HG02610 (cell line): ENCODE measurements at regions not wholly inside any gene's neighbourhood (a gene's known extent, or its start where the extent isn't known, plus 50 kb on each side); places are given as distances from the start of the nearest gene placed in this dataset.

Experiments
- ATAC-seq: cut with Tn5 transposase; IDR thresholded peaks from one replicate; pipeline ENCODE4 v1.9.1; 2021; ENCODE audit warnings: mild to moderate bottlenecking, moderate library complexity; ENCODE audit not compliant: unreplicated experiment

- ATAC-seq, result no peak
Observed at GRCh38 chr11:115672412-115672811, 168.2 kb upstream of the CADM1 start.

GRCh38 chr11:115670538-115671205 lies 166.5 kb upstream of the CADM1 start:
- no peak for ATAC-seq

- no peak for ATAC-seq
Observed at GRCh38 chr11:115665958-115666357, 161.7 kb upstream of the CADM1 start.

DNA sequence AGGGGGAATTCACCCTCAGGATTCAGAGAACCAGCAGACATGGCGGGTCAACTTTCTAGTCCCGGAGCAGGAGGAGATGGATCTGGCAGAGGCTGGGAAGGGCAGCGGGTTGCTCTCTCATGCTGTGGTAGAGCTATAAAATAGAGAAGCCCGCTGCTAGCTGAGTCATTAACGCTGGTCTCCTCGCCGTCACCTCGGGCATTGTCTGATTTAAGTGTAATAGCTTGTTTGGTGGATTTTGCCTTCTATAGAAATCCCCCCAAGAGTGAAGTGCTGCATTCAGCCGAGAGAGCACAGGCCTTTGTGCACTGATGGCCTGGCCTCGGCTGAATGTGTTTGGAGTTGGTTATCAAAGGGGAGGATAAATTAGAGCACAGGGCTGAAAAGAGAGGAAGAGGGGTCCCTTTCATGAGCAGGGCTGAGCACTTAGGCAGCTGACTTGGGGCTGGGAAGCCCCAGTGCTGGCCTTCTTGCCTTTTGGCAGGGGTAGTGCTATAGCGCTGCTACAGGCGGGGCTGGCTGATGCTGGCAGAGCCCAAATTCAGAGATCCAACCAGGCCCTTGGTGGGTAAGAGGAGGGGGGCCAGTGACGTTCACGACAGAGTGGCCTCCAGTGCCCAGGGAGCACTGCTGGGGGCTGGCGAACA lies 161.1 kb upstream of the CADM1 start:
- ATAC-seq, result no peak

DNA sequence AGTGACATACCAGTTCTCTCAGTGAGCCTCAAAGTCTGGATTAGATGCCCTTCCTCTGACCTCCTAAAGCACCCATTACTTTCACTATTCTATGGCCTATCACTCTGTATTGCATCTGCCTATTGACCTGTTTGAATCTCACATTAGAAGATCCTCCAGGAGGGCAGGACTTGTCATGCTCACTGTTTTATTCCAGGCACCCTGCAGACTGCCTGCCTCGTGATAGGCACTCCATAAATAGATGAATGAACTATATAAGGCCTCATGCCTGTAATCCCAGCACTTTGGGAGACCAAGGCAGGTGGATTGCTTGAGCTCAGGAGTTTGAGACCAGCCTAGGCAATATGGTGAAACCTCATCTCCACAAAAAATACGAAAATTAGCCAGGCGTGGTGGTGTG lies 160.1 kb upstream of the CADM1 start:
- ATAC-seq, result no peak

DNA sequence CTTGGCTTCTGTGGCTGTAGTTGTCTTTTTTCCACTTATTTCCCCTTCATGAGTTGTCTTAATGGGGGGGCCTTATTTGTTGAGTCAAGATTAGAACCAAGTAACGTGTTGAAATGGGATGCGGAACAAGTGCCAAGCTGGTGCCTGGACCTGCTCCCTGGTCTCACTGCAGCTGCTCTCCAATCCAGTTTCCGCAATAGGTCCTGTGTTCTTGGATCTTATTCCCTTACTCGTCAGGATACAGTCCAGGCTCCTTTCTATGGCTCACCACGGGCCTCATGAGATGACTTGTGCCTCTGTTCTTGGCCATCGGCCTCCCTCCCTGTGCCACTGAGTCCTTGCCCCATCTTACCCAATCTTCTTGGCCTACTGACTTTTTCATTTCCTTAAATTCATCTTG lies 159.6 kb upstream of the CADM1 start:
- ATAC-seq, result no peak

- ATAC-seq, result no peak
Observed at GRCh38 chr11:115660030-115660805, 156.0 kb upstream of the CADM1 start.

DNA sequence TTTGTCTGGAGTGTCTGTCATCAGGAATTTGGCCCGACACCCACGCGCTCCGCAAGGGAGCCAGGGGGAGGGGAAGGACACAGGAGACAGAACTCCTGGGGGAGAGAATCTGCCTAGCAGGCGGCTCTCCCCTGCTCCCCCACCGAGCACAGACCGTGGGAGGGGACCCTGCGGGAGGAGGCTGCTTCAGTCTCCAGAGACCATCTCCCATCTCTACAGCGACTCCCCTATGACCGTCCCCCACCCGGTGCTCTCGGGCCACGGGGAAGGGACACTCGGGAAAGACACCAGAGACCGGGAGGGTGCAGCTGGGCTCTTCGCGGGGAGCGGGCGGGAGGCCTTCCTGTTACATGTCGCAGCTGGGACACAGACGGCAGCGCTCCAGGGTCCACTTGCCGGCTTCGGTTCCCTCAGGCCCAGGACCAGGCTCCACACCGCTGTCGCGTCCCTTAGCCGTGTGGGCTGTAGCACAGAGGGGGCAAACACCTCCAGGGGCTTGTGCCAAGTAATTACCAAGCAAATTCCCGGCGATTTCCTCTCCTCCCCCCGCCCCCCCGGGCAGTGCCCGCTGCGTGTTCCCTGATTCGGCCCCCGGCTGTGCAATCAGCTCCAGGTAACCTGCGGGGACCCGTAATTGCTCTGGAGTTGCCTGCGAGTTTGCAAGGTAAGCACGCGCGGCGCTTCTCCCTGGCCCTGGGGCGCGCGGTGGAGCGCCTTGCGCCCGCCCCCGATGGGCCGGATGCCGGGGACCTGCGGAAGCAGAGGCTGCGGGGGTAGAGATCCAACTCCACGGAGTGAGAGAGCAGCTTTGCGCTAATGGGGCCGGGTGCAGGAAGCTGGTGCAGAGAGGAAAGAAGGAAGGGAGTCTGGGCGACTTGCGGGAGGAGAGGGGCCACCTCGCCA lies 155.1 kb upstream of the CADM1 start:
- no peak for ATAC-seq

GRCh38 chr11:115657586-115657985 lies 153.4 kb upstream of the CADM1 start:
- ATAC-seq, result no peak

- no peak for ATAC-seq
Observed at GRCh38 chr11:115656669-115657068, 152.5 kb upstream of the CADM1 start.

GRCh38 chr11:115656041-115656440 lies 151.8 kb upstream of the CADM1 start:
- no peak for ATAC-seq

- ATAC-seq, result no peak
Observed at GRCh38 chr11:115654792-115655191, 150.6 kb upstream of the CADM1 start.

DNA sequence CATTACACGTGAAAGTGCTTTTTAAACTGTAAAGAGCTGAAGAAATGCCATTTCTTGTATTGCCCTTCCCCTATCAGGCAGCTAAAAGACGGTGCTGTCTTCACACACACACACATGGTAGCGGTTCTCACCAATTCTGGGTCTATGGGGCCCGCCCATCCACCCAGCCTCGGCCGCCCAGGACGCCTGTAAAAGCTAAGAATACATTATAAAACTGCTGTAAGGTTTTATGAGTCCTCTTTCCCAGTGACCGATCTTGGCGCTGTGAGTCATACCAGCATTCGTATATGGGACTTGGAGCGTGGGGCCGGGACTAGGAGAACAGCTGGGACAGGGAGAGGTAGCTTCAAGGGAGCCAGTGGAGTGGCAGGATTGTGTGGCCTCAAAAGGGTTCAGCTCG lies 149.7 kb upstream of the CADM1 start:
- ATAC-seq, result no peak

DNA sequence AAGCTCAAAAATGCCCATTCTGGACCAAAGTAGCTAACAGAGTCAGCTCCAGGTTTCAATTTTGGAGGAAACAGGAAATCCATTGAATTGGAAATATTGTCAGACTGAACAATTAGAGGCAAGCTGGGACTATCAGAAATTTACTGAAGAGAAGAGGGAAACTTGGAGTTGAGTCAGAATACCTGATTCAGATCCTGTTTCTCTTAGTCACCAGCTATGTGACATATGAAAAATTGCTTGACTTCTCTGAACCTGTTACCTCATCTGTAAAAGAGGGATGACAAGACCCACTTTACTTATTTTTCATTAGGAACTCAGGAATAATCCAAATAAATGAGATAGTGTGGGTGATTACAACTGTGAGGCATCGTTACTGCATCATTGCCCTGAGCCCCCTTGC lies 148.9 kb upstream of the CADM1 start:
- ATAC-seq, result no peak

DNA sequence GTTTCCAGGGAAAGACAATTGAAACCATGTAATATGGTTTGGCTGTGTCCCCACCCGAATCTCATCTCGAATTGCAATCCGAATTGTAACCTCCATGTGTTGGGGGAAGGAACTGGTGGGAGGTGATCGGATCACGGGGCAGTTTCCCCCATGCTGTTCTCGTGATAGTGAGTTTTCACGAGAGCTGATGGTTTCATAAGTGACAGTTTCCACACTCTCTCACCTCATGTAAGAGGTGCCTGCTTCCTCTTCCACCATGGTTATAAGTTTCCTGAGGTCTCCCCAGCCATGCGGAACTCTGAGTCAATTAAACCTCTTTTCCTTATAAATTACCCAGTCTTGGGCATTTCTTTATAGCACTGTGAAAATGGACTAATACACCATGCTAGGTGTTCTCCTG lies 148.3 kb upstream of the CADM1 start:
- ATAC-seq, result no peak

DNA sequence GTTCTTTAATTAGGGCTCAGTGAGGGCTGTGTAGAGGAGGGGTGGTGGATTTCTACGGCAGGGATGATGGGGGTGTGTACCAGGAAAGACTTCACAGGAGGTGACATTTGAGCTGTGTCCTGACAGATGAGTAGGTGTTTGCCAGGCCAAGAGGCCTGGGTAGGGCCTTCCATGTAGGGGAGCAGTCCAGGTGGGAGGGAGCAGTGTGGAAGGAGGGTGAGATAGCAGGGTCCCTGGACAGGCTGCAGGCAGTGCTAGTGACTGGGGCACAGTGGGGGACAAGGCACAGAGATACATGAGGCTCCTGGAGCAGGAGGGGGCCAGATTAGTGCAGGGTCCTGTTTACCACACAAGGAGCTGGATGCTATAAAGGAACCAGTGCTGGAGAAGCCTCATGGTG lies 147.9 kb upstream of the CADM1 start:
- no peak for ATAC-seq

- no peak for ATAC-seq
Observed at GRCh38 chr11:115649461-115649860, 145.2 kb upstream of the CADM1 start.

DNA sequence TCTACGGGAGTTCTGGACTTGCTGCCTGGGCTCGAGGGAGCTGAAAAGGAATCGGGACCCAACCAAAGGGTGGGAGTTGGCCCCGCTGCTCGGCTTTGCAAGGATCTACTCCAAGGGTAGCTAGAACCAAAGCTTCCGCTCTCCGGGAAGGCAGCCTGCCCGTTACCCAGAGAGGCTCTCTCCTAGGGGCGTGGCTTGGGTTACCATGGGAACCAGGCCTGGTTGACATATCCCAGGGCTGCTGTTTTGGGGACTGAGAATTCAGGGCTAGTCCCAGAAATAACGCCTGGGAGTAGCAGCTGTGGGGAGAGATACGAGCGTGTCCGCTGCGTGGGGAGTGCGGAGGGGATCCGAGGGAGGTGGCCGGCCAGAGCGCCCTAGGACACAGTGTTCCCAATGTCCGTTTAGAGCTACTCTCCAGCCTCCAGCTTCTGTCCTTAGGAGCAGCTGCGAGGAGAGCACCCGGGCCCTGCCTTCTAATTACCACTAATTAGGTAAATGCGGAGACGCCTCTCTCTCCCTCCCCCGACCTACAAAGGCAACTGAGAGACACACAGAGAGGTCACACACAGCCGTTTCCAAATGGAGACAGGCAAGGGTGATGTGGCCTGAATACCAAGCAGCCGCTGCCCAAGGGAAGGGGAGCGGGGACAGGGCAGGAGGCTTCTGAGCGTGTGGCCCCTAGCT lies 141.6 kb upstream of the CADM1 start:
- no peak for ATAC-seq

GRCh38 chr11:115644856-115645255 lies 140.6 kb upstream of the CADM1 start:
- no peak for ATAC-seq

GRCh38 chr11:115643549-115644270 lies 139.5 kb upstream of the CADM1 start:
- ATAC-seq, result no peak
